ENCODE measurements at regions not wholly inside any gene's neighbourhood (a gene's known extent, or its start where the extent isn't known, plus 50 kb on each side); places are given as distances from the start of the nearest gene placed in this dataset.

GRCh38 chr3:34881026-34881425 lies 758.3 kb upstream of the ARPP21 start:
- TF ChIP-seq, protein P1, sequence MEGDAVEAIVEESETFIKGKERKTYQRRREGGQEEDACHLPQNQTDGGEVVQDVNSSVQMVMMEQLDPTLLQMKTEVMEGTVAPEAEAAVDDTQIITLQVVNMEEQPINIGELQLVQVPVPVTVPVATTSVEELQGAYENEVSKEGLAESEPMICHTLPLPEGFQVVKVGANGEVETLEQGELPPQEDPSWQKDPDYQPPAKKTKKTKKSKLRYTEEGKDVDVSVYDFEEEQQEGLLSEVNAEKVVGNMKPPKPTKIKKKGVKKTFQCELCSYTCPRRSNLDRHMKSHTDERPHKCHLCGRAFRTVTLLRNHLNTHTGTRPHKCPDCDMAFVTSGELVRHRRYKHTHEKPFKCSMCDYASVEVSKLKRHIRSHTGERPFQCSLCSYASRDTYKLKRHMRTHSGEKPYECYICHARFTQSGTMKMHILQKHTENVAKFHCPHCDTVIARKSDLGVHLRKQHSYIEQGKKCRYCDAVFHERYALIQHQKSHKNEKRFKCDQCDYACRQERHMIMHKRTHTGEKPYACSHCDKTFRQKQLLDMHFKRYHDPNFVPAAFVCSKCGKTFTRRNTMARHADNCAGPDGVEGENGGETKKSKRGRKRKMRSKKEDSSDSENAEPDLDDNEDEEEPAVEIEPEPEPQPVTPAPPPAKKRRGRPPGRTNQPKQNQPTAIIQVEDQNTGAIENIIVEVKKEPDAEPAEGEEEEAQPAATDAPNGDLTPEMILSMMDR (IDR thresholded peaks at IDR 0.05): no peak
- TF ChIP-seq POLR2AphosphoS5 (IDR thresholded peaks at IDR 0.05): no peak

Measured in sigmoid colon (tissue), 4 donors.